HG03565 (cell line): ENCODE measurements at regions not wholly inside any gene's neighbourhood (a gene's known extent, or its start where the extent isn't known, plus 50 kb on each side); places are given as distances from the start of the nearest gene placed in this dataset.
"Not testable (repeated sequence)": the region's sequence is repeated elsewhere in the genome, so short reads cannot be mapped to it uniquely, and the experiment has no call there.

Source experiments
- ATAC-seq: cut with Tn5 transposase; IDR thresholded peaks from one replicate; pipeline ENCODE4 v1.9.1; 2021; ENCODE audit warnings: mild to moderate bottlenecking, moderate library complexity; ENCODE audit not compliant: unreplicated experiment

DNA sequence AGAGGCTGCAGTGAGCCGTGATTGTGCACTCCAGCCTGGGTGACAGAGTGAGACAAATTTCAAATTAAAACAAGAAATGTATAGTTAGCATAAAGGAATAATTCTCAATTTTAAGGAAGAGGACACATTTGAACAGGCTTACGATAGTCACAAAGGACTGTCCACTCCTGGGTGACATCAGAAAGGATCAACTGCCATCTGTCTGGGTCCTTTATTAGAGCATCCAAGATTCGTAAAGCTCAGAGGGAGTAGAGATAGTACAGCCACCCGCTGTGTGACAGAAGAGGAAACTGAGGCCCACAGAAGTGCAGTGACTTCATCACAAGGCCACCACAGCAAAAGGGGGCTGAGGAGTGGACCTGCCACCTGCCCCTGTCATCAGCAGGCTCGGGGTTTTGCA is 149.3 kb upstream of the RBPJ start:
- ATAC-seq: no peak

DNA sequence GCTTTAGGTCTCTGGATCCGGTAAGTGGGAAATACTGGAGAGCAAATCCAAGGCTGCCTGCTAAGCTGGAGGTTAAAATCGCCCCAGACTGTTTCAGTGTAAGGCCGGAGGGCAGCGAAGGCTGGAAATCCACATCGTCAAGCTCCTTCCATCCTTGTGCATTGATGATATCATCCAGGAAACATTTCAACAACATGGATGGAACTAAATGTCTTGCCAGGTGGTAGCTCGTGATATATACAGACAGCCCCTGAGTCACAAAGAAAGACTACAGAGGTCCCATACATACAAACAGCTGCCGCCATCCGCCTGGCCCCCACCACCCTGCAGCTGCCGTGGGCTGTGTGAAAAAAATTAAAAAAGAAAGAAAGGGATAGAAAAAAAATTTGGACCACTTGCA is 148.9 kb upstream of the RBPJ start:
- ATAC-seq: no peak

DNA sequence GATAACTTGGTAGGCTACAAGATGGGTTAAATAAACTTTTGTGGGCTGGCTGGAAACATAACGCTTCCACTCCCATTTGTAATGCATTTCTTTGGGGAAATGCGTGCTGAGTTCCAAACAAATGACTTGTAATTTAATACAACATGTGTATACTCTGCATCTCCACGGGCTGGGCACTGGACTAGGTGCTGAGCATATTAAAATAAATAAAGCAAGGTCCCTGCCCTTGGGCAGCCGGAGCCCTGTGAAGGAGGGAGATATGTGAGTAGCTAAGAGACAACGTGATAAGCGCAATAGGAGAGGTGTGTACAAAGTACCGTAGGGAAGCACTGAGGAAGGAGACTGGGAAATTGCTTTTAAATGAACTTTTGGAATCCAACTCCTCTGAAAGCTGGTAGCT is 147.2 kb upstream of the RBPJ start:
- no peak for ATAC-seq

DNA sequence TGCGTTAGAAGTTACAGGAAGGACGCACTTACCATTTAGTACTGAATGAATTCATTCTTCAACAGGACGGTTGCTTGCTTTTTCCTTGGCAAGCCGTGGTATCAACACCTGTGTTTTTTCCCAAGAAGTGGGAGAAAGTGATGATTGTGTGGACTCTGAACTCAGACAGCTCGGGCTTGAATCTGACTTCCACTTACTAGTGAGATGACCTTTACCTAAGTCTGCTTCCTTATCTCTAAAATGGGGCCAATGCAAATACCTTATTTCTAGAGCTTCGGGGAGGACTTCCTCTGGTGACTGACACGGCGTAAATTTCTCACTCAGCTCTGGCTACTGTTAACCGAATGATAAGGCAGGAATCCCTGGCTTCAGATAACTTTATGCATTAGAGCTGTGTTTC is 146.8 kb upstream of the RBPJ start:
- ATAC-seq: no peak

DNA sequence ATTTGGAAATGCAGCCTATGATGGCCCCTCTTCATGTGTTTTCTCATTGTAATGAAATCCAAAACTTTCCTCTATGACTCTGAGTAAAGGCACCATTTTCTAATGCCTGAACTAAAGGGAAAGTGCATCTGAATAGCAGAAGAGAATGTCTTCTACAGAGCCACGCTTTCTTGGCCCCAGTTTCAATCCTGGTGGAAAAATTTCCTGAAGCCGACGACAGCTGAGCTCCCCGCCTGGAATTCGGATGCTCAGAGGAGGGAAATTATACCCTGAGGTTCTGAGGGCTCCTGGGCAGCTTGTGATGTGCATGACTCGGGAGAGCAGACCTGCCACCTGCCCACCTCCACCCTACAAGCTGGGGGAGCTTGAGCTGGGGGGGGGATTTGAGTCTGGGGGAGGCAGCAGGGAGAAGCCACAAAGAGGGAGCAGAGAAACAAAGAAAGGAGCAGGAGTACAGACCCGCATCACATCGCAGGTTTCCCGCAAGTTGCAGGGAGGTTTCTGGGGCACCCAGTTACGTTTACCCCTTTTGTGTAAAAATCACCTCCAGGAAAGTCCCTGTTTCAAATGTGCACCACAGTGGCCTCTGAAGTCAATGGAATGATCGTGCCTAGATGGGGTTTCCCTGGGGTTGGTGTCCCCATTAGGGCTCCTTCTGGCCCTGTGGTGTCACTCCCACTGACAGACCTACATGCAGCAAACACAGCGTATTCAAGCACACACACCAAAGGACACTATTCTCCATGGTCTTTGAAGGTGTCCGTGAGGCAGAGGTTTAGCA is 145.6 kb upstream of the RBPJ start:
- ATAC-seq: no peak

DNA sequence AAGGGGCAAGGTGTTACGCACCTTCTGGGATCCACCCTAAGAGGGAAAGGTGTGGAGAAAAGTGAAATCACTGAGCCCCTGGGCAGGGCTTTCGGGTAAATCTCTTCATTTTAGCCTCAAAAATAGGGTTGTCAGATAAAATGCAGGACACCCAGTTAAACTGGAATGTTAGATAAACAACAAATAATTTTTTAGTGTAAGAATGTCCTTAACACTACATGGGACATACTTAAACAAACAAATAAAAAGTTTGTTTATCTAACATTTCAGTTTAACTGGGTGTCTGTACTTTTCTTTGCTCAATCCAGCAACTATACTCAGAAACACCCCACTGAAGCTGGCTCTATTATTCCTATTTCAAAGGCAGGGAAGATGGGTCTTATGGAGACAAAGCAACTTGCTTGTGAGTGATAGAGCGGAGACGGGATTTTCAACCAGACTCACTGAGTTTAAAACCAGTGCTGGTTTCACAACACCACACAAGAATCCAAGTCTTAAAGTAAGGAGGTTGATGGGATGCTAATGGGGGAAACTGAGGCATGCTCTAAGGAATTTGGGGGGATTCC is 144.8 kb upstream of the RBPJ start:
- no peak for ATAC-seq

DNA sequence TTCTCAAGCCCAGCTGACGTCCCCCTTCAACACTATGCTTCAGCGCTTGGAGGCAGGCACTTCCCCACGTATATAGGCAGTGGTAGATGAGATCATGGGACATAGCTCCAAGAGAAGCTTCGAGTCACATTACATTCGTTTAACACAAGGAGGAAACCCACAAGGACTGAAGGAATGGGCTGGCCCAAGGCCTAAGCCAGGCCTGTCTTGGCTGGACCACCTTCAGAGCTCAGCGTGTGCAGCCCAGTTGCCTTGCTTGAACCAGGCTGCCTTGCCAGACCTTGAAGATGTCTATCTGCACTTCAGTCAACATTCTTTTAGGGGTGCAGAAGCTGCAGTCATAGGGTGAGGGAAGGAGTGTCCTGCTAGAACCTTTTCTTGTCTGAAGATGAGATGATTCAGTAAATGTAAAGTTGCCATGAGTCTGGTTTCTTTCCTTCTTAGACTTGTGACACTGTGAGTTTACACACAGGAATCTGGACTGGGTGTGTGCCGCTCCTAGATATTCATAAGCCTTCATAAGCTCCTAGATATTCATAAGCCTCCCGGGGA is 144.1 kb upstream of the RBPJ start:
- no peak for ATAC-seq

DNA sequence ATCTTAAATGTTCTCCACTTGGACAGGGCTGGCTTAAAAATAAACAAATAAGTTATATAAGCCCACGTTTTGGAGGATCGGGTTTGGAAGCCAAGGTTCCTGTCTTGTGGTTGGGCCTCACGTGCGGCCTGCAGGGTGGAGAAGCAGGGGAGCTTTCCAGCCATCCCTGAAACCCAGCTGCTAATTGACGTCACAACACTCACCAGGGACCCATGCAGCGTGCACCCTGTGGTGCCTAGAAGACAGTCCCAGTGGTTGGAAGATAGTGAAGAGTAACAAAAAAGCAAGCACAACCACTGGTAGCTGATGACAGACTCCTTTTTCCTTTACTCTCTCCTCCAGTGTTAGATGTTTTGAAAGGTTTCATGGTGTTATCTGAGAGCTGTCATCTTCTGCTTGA is 142.0 kb upstream of the RBPJ start:
- ATAC-seq: peak; percentile 4

DNA sequence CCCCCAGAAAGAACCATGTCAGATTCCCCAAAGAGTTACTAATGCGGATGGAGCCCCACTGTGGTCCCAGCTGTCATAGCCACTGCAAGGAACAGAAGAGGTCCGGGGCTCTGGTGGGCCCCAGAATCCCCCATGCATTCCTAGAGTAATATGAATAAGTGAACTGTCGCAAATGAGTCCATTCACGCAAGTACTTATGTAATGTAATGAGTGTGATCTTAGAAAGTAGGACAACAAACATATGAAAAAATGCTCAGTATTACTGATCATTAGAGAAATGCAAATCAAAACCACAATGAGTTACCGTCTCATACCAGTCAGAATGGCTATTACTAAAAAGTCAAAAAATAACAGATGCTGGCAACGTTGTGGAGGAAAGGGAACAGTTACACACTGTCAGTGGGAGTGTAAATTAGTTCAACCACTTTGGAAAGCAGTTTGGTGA is 141.5 kb upstream of the RBPJ start:
- ATAC-seq: peak; percentile 62

DNA sequence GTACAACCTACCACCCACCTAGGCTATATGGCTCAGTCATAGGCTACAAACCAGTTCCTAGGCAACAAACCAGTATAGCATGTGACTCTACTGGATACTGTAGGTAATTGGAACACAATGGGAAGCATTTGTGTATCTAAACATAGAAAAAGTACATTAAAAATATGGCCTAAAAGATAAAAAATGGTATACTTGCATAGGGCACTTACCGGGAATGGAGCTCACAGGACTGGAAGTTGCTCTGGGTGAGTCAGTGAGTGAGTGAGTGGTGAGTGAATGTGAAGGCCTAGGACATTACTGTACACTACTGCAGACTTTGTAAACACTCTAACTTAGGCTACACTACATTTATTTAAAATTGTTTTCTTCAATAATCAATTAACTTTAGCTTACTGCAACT is 139.2 kb upstream of the RBPJ start:
- ATAC-seq: no peak

DNA sequence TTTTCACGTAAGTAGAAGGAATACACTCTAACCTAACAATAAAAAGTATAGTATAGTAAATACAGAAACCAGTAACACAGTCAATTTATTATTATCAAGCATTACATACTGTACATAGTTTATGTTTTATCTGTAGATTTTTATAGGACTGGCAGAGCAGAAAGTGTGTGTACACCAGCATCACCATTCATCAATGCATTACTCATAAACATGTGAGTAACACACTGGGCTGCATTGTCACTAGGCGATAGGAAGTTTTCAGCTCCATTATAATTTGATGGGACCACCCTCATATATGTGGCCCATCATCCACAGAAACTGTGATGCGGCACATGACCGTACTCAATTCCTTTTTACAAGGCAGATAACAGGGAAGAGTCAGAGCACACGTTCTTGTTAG is 137.8 kb upstream of the RBPJ start:
- no peak for ATAC-seq

DNA sequence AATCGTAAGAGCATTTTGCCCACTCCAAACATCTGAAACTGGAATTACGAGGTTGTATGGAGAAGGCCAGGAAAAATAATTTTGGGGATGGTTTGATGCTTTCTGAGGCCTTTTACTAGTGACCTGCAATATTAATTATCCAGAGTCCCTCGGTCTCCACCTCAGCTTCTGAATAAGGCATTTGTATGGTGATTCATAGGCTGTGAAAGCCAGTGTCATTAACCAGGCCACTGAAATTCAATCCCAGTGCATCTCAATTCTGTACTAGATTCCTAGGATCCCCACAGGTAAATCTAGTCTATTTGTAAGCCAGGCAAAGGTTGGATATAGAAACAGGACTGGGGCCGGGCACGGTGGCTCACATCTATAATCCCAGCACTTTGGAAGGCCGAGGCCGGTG is 135.4 kb upstream of the RBPJ start:
- no peak for ATAC-seq

DNA sequence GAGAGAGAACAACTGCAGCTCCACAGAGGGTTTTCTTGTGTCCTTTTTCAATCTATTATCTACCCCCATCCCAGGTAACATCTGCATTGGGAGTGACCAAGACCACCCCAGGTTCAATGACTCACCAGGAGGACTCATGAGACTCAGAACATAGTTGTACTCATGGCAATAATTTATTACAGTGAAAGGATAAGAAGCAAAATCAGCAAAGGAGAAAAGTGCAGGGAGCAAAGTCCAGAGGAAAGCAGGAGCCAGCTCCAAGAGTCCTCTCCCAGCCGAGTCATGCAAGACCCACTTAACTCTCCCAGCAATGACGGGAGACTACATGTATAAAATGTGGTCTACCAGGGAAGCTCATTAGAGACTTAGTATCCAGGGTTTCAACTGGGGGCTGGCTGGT is 129.5 kb upstream of the RBPJ start:
- no peak for ATAC-seq

DNA sequence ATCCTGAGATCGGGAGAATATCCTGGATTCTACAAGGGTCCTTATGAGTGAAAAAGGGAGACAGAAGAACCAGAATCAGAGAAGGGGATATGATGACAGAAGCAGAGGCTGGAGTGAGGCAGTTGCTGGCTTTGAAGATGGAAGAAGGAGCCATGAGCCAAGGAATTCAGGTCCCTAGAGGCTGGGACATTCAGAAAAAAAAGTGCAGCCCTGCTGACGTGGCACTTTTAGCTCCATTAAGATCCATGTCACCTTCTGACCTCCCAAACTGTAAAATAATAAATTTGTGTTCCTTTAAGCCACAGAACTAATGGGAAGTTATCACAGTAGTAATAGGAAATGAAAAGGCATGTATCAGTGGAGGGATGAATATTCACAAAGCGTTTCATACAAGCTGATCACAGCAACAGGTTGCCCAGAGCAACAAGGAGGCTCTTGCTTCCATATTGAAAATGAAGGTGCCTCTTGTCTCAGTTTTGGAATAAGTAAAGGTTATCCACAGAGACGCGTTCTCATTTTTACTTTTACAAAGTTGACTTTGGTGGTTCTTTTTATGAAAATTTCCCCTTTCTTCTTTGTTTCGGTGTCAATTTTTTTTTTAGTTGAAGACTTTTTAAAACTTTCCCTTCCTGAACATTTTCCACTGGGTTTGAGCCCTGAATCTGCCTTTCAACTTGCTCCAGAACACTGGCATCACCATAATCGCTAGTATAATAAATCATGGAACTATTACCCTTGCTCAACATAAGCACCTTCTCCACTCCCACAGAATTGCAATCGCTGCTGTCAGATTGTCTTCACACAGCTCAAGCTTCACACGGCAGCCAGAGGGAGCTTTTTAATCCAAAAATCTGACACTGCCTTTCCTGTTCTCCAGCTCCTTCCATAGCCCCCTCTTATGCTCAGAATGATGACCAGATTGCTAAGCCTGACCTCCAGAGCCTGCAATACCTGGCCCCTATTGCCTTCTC is 127.6 kb upstream of the RBPJ start:
- ATAC-seq: no peak

DNA sequence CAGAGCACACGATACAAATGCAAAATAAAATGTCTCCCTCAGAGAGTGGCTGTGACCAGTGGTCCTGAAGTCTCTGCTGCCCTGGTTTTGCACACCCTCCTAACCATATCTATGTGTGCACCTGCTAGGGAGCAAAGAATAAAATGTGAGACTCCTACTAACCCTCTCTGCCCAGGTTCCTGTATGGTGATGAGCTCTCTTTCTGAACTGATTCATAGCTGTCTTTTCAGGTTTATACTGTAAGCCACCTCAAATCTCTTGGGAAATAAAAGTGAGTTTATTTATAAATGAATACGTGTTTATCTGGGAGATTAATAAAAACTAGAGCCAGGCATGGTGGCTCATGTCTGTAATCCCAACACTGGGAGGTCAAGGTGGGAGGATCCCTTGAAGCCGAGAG is 126.0 kb upstream of the RBPJ start:
- peak; percentile 27 for ATAC-seq

DNA sequence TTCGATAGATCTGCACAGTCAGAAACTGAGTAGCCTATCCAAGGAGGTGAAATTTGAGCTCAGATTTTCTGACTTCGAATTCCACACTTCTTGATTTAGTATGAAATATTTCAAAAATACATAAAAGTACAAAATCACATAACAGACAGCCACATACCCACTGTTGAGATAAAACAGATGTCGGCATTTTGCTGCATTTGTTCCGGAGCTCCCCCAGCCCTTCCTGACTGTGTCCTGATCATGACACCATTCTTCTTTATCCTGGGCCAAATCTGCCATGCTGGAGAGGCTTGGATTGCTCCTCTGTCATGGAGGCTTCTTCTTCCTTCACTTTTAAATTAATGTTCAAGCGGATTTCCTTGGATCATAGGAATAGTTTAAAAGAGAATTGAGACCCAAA is 124.2 kb upstream of the RBPJ start:
- no peak for ATAC-seq

DNA sequence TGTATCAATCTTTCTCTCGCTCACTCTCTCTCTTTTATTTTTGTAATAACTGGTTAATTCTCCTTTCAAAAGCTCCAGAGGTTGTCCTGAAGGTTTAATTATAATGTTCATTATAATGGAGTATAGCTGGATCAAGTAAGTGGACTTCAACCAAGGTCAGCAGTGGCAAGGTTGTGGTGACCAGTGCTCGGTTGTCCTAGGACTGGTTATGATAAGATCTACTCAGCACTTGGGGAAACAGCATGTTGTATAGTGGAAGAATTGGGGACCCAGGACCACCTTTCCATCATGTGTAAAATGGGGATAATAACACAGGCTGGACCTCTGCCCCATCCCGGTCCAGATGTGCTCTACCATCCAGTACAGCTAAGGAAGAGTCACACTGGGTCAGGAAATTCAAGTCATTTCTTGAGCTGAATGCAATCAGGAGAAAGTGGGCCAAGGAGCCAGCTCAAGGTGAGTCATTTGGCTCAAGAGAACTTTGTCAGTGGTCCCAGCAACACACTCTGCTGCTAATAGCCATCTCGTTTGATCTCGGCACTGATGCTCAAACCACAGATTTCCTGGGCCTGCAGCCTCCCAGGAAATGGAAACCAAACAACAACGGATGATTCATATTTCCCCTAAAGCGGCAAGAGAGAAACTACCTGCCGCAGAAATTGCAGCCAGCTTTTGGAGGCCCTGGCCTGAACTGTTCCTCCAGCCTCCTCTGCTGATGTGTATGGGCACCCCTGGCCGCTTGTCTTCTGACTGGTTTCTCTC is 123.6 kb upstream of the RBPJ start:
- ATAC-seq: peak; percentile 90

DNA sequence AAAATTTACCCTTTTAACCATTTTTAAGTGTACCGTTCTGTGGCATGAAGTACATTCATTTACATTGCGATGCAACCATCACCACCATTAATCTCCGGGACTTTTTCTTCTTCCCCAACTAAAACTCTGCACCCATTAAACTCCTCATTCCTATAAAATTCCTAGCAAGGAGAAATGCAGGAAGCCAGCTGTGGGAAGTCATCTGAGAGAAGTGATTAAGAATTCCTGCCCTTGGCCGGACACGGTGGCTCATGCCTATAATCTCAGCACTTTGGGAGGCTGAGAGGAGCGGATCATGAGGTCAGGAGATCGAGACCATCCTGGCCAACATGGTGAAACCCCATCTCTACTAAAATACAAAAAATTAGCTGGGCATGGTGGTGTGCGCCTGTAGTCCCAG is 121.9 kb upstream of the RBPJ start:
- ATAC-seq: not testable (repeated sequence)

DNA sequence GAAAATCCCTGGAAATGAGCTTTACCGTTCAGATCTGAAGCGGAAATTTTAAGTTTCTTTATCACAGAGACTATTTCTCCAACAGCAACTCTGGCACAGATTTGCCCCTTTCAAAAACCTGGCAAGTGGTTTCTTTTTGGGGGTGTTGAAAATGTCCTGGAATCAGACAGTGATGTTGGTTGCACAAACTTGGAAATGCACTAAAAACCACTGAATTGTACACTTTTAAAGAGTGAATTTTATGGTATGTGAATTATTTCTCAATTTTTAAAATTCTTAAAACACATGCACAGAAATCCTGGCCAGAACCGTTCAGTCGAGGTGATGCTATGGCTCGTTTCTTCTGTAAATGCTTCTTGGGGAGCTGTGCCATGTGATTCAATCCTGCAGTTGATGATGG is 121.2 kb upstream of the RBPJ start:
- ATAC-seq: no peak

DNA sequence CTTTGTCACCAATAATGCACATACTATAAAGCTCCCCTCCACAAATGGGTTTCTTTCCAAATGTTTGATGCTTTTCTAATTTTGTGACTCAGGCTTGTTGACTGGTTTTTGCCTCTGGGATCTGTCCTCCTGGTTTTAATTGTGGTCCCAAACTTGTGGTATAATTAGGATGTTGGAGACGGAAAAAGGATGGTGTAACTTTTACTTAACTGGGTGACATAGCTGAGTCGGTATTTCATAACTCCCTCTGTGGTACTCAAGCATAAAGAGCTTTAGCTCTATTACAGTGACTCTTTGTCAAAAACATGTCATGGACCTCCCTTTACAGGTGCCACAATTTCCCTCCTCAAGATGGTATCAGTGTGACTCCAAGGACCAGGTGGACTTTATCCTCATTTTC is 119.7 kb upstream of the RBPJ start:
- ATAC-seq: no peak
